ENCODE measurements at regions not wholly inside any gene's neighbourhood (a gene's known extent, or its start where the extent isn't known, plus 50 kb on each side); places are given as distances from the start of the nearest gene placed in this dataset.

- TF ChIP-seq CTCF (IDR thresholded peaks at IDR 0.05), result no peak
- TF ChIP-seq POLR2A (IDR thresholded peaks at IDR 0.05), result no peak
Measured at GRCh38 chr12:114873656-114874055, 189.7 kb upstream of the TBX3 start.
